Stimulated activated CD4-positive, alpha-beta T cell treated with anti-CD3 and anti-CD28 coated beads, Interleukin-1b, Interleukin-23, amount 100 ng/mL, for 1 hour (primary cell): ENCODE measurements at regions not wholly inside any gene's neighbourhood (a gene's known extent, or its start where the extent isn't known, plus 50 kb on each side); places are given as distances from the start of the nearest gene placed in this dataset.

Experiments
- DNase-seq, 2 donors: peaks; one replicate each; pipeline ENCODE4 v3.0.0-alpha.2; 2020; ENCODE audit warnings: low read depth in 2 of 2

GRCh38 chr18:47601581-47602272, 328.7 kb downstream of the SMAD2 start:
- no peak for DNase-seq

- DNase-seq: no peak
Measured at GRCh38 chr18:47595831-47596501, 334.5 kb downstream of the SMAD2 start.

GRCh38 chr18:47594621-47595086, 335.8 kb downstream of the SMAD2 start:
- DNase-seq: no peak

- no peak for DNase-seq
Measured at GRCh38 chr18:47593744-47594472, 336.6 kb downstream of the SMAD2 start.

GRCh38 chr18:47591429-47591828, 339.0 kb downstream of the SMAD2 start:
- no peak for DNase-seq

GRCh38 chr18:47587587-47587986, 336.1 kb upstream of the SKOR2 start:
- DNase-seq: no peak

GRCh38 chr18:47586418-47587070, 335.1 kb upstream of the SKOR2 start:
- DNase-seq: no peak

GRCh38 chr18:47585914-47586313, 334.5 kb upstream of the SKOR2 start:
- DNase-seq: no peak

- DNase-seq: no peak
Measured at GRCh38 chr18:47585136-47585535, 333.7 kb upstream of the SKOR2 start.

- DNase-seq: no peak
Measured at GRCh38 chr18:47582093-47582492, 330.6 kb upstream of the SKOR2 start.

GRCh38 chr18:47577520-47577919, 326.1 kb upstream of the SKOR2 start:
- no peak for DNase-seq

- no peak for DNase-seq
Measured at GRCh38 chr18:47574966-47575365, 323.5 kb upstream of the SKOR2 start.

GRCh38 chr18:47571957-47572356, 320.5 kb upstream of the SKOR2 start:
- DNase-seq: no peak

- DNase-seq: no peak
Measured at GRCh38 chr18:47566809-47567208, 315.3 kb upstream of the SKOR2 start.

- no peak for DNase-seq
Measured at GRCh38 chr18:47560723-47561715, 309.6 kb upstream of the SKOR2 start.

GRCh38 chr18:47558110-47558750, 306.8 kb upstream of the SKOR2 start:
- DNase-seq: no peak

GRCh38 chr18:47557160-47557559, 305.7 kb upstream of the SKOR2 start:
- DNase-seq: no peak

- no peak for DNase-seq
Measured at GRCh38 chr18:47552783-47553182, 301.3 kb upstream of the SKOR2 start.

- DNase-seq: no peak
Measured at GRCh38 chr18:47550611-47551010, 299.2 kb upstream of the SKOR2 start.

GRCh38 chr18:47549021-47549540, 297.6 kb upstream of the SKOR2 start:
- DNase-seq: no peak
